GM12872 (cell line): ENCODE measurements at regions not wholly inside any gene's neighbourhood (a gene's known extent, or its start where the extent isn't known, plus 50 kb on each side); places are given as distances from the start of the nearest gene placed in this dataset.
A peak's percentile ranks its signal among the peaks of the same experiment; 100 is the strongest.

ENCODE experiments used
- TF ChIP-seq, protein P1 (sequence below): IDR thresholded peaks from 3 replicates; pipeline ENCODE4 v1.5.1; 2011; ENCODE audit warnings: low read depth, mild to moderate bottlenecking, low read length, moderate library complexity; ENCODE audit not compliant: insufficient read depth

DNA sequence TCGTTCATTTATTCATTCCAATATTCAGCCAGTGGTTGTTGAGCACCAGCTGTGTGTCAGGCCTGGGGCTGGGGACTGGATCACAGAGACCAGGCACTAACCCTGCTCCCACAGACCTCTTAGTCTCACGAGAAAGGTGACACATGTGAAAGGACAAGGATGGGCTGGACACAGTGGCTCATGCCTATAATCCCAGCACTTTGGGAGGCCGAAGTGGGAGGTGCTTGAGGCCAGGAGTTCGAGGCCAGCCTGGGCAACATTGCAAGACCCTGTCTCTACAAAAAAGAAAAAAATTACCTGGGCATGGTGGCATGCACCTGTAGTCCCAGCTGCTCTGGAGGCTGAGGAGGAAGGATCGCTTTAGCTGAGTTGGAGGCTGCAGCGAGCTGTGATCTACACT is 105.9 kb upstream of the SDK1 start:
- TF ChIP-seq, protein P1, sequence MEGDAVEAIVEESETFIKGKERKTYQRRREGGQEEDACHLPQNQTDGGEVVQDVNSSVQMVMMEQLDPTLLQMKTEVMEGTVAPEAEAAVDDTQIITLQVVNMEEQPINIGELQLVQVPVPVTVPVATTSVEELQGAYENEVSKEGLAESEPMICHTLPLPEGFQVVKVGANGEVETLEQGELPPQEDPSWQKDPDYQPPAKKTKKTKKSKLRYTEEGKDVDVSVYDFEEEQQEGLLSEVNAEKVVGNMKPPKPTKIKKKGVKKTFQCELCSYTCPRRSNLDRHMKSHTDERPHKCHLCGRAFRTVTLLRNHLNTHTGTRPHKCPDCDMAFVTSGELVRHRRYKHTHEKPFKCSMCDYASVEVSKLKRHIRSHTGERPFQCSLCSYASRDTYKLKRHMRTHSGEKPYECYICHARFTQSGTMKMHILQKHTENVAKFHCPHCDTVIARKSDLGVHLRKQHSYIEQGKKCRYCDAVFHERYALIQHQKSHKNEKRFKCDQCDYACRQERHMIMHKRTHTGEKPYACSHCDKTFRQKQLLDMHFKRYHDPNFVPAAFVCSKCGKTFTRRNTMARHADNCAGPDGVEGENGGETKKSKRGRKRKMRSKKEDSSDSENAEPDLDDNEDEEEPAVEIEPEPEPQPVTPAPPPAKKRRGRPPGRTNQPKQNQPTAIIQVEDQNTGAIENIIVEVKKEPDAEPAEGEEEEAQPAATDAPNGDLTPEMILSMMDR: no peak

DNA sequence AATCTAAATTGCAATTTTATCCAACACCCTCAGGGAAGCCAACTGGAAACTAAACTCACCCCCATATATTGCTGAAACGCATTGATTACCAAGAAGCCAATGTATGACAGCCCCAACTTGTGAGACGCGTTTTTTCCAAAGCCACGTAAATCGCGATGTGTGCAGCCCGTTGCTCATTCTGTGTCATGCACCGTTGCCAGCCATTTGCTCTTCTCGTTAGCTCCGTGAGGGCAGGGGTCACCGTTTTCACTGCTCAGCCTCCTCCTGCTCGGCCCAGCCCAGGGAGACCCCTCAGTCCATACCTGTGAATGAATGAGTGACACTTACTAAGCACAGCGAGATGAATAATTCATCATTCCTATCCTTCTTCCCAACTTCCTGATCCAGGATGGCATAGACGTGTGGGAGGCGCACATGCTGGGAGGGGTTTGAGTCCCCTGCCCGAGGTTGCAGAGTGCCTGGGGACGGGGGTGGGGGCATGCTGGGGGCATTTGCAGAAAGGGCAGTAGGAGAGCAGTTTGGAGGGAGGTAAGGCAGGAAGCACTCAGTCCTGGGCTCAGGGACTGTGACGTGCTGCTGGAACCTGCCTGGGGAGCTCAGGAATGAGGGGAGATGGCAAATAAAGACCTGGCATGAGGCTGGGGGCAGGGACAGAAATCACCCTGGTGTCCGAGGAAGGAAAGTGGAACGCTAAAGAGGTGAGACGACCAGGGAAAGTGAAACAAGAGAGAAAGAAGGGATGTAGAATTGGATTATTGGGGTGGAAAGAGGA is 104.2 kb upstream of the SDK1 start:
- TF ChIP-seq, protein P1: no peak

DNA sequence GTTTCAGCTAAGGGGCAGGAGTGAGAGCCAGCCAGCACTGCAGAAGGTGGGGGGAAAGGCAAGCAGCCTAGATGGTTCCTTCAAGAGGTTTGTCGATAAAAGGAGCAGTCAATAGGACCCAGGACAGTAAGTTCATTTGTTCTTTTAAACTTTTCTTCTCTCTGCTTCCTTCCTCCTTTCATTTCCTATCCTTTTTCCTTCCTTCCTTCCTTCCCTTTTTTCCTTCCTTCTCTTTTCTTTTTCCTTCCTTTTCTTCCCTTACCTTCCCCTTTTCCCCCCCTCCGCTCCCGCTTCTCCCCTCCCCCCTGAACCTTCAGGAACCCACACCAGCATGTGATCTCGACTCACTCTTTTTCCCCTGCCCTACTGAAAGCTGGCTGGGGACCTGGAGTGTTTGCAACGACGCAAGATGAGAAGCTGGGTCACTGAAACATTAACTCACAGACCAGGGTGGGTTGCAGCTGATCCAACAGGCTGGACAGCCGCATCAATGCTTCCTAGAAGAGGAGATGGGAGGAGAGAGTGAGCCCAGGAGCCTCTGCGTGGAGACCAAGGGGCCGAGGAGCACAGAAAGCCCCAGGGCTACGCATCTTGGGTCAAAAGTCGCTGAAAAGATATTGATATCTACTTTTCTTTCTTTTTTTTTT is 103.4 kb upstream of the SDK1 start:
- TF ChIP-seq, protein P1: no peak

DNA sequence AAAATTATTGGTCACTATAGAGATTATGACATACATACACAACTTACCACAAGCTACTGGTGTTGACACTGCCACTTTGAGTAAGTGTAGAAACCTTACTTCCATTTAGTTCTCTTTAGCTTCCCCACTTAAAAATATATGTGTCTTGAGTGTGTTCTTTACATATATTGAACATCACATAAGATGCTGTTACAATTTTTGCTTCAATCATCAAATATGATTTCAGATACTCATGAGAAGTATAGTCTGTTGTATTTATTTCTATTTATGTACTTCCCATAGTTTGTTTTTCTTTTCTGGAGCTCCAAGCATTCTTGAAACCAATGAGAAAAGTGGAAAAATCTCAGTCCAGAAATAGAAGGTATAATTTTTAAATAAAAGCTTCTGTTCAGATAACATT is 102.7 kb upstream of the SDK1 start:
- TF ChIP-seq, protein P1: no peak

DNA sequence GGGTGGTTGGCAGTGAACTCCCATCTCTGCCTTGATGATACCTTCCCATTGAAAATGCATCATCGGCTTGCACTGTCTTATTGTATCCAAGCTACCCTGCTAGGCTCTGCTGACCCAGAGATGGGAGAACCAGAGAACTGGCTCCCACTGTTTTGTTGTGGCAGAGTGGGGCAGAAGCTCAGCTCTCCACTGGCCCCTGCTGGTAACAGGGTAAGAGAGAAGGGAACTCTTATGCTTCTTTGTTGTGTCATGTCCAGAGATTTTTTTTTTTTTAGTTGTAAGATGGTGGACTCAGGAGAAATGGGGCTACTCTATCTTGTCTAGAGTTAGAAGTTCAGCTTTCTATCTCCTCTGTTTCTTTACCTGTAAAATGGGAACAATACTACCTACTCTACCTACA is 100.5 kb upstream of the SDK1 start:
- TF ChIP-seq, protein P1: peak; percentile 46; the same call in 2 of the 3 replicates

DNA sequence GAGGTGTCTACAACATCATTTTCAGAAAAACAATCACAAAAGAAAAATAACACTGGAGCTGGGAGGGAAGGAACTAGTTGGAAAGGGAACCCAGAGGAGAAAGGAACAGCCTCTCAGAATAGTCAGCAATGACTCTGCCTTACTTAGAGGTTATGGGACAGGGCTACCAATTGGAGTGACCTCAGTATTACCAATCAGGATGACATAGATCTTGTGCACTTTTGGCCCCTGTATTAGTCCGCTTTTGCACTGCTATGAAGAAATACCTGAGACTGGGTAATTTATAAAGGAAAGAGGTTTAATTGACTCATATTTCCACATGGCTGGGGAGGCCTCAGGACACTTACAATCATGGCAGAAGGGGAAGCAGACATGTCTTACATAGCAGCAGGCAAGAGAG is 99.7 kb upstream of the SDK1 start:
- TF ChIP-seq, protein P1: no peak

DNA sequence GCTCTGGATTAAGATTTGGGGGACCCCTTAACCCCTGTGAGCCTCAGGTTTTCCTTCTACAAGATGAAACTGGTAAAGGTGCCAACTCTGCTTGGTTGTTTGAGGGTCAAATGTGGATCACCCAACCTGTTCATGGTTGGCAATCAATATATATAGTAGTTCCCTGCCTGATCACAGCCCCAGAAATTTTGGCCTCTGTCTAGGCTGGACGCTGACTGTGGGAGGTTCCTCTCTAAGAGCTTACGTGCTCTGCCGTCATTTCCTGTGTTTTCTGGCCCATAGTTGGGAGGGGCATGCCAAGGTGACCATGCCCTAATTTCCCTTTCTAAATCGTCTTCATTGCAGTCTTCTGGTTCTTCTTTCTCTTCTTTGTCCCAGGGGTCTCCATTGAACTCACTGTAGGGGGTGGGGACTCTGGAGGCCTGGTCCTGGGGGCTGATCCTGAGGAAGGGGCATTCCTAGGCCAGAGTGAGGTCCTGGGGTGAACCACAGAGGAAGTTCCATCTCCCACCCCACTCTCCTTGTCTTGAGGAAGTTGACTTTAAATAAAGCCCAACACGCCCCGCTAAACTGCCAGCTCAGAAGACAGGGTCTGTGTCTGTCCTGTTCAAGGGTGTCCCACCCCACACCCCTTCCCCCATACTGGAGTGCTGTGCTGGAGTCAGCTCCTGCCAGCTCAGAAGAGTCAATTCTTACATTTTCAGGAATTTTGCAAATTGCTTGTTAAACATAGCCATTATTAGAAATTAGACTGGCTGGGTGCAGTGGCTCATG is 98.9 kb upstream of the SDK1 start:
- TF ChIP-seq, protein P1: no peak
